GM19239 (cell line): ENCODE measurements at regions not wholly inside any gene's neighbourhood (a gene's known extent, or its start where the extent isn't known, plus 50 kb on each side); places are given as distances from the start of the nearest gene placed in this dataset.

Experiments
- DNase-seq: peaks from one replicate; pipeline ENCODE4 v3.0.0; 2011; ENCODE audit warnings: low spot score; ENCODE audit not compliant: insufficient read length
- FAIRE-seq: peaks from 2 replicates; lab custom pipeline; 2011; peaks lifted over from hg19 to GRCh38; lab: Jason Lieb, UNC

GRCh38 chr21:27082431-27083010 lies 115.6 kb upstream of the ADAMTS5 start:
- no peak for DNase-seq
- no peak for FAIRE-seq

DNA sequence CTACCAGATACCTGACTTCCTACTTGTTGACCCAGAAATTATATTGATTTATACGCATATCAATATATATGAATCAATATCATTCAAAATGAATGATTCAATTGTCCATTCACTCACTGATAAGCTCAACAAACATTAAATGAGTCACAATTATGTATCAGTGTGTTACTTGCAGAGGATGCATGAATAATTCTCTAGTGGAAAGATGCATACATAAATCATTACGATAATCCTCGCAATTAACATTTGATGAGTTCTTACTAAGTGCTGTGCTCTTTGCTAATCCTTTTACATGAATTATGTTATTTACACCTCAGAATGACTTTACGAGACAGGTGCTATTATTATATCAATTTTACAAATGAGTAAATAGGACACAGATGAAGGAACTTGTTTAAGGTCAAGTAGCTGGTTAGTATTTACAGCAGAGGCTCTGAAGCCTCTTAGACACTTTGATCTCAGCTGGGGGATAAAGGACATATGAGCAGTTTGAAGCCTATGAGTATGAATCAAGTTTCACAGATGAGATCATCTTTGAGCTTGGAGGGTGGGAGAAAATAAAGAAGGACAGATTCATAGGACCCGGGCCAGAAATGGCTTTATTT lies 112.8 kb upstream of the ADAMTS5 start:
- FAIRE-seq, result no peak
- DNase-seq, result no peak

- no peak for DNase-seq
Measured at GRCh38 chr21:27078915-27079314, 112.0 kb upstream of the ADAMTS5 start.

GRCh38 chr21:27077501-27077900 lies 110.6 kb upstream of the ADAMTS5 start:
- FAIRE-seq, result no peak

More at GRCh38 chr21:27078915-27079314, 112.0 kb upstream of the ADAMTS5 start:
- FAIRE-seq, result no peak

GRCh38 chr21:27076025-27076424 lies 109.1 kb upstream of the ADAMTS5 start:
- DNase-seq (no peak), FAIRE-seq (no peak)

More at GRCh38 chr21:27077501-27077900, 110.6 kb upstream of the ADAMTS5 start:
- DNase-seq, result no peak

DNA sequence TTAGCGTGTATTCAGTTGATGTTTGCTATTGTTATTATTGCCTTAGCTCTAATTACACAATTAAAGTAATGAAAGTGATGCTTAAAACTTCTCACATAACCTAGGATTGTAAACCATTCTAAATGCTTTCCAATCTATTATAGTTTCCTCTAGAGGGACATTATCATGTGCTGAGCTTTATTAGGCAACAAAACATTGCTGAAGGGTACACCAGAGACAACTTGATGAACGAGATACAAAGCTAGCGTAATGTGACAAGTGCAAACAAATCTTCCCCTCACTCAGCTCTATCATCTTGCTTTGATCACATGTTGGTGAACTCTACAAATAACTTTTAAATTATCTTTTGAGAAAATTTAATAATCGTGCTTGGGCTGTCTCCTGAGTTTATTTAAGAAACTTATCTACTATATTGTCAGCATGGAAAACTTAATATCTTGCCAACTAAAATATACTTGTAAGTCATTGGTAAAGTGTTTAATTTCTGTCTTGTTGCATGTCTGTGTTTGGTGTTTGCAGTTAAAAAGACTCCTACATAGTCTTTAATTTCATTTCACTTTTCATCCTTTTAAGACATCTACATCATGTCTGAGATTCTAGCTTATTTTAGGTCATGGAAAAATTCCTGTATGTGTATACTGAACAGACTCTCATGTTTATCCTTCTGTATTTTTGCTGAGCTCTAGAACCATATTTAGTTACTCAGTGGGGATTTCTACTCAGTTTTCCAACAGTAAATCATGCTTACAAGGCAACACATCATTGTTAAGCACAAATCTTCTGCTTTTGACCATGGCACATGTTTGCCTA lies 104.2 kb upstream of the ADAMTS5 start:
- FAIRE-seq (no peak), DNase-seq (no peak)

GRCh38 chr21:27068811-27069210 lies 101.9 kb upstream of the ADAMTS5 start:
- FAIRE-seq, result no peak
- no peak for DNase-seq

DNA sequence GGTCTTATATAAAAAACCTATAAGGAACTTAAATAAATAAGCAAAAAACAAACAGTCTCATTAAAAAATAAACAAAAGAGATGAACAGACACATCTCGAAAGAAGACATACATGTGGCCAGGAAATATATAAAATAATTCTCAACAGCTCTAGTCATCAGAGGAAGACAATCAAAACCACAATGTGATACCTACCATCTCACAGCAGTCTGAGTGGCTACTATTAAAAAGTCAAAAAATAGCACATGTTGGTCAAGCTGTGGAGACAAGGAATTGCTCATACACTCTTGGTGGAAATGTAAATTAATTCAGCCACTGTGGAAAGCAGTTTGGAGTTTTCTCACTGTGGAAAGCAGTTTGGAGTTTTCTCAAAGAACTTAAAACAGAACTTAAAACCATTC lies 100.3 kb upstream of the ADAMTS5 start:
- DNase-seq (no peak), FAIRE-seq (no peak)

DNA sequence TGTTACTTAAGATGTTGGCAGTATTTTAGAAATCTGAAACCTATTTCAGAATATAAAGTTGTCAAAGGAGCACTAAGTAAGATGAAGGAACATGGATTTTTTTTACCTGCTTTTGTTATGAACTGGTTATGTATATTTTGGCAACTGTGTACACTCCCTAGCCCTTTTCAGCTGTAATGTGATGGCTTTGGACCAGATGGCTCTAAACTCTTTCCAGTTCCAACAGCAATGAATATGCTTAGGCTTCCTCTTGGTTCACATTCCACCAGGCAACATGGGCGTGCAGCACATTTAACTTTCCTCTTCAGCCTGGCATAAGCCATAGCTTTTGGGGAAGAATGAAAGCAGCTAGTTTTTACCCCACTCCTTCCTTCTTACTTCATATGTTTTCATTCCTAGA lies 95.6 kb upstream of the ADAMTS5 start:
- DNase-seq (no peak), FAIRE-seq (no peak)

GRCh38 chr21:27061770-27062169 lies 94.9 kb upstream of the ADAMTS5 start:
- FAIRE-seq, result no peak
- DNase-seq, result no peak

DNA sequence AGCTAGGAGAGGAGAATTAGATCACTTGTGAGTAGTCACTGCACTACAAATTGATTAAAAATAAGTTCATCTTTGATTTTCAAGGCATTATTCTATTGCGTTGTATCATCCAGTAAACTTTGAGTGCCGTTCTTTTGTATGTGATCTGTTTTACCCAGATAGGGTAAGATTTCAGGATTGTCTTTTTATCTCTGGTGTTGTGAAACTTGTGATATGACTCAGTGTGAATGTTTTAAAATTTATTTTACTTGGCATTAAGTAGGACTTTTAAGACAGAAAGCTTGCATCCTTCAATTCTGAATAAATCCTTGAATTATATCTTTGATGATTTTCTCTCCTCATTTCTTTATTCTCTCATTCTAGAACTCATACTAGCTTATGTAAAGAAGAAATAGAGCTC lies 93.3 kb upstream of the ADAMTS5 start:
- FAIRE-seq, result no peak

DNA sequence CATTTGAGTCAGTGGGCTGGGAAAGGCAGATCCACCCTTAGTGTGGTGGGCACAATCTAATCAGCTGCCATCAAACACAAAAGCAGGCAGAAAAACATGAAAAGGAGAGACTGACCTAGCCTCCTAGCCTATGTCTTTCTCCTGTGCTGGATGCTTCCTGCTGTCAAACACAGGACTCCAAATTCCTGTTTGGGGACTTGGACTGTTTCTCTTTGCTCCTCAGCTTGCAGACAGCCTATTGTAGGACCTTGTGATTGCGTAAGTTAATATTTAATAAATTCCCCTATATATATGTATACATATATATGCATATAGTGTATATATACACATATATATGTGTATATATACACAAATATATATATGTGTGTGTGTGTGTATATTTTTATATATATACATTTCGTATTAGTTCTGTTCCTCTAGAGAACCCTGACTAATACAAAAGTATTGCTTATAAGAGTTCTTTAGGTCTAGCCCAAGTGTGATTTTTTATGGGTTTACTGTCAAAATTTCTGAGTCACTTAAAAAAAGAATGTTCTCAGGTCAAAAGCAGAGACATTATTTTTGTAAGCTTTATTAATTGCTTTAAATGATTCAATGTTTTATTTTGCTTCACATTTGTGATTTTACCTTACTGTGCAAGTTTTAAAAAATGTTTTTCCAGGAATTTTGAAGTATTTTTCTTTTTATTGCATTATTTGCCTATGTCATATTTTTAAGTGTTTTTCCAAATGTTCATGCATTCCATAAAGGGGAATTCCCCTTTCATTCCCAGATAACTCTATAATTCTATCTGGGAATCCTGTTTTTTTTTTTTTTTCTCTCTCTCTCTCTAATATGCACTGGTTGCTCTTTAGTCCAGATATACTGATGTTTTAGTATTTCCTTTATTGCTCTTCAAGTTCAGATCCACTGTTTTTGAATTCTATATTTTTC lies 92.1 kb upstream of the ADAMTS5 start:
- DNase-seq, result no peak
- no peak for FAIRE-seq

More for the DNA sequence above, 93.3 kb upstream of the ADAMTS5 start:
- no peak for DNase-seq

DNA sequence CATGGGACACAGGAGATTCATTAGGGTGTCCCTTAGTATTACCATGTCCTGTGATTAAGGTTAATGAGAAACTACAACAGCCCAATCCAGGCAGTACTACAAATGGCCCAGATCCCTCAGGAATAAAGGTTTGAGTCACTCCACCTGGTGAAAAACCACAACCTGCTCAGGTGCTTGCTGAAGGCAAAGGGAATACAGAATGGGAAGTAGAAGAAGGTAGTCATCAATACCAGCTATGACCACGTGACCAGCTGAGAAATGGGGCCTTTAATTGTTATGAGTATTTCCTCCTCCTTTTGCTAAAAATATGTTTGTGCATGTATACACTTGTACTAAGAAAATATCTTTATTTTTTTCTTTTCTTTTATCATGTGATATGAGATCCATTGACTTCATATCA lies 91.1 kb upstream of the ADAMTS5 start:
- DNase-seq (no peak), FAIRE-seq (no peak)

- DNase-seq (no peak), FAIRE-seq (no peak)
Measured at GRCh38 chr21:27047658-27048314, 80.9 kb upstream of the ADAMTS5 start.

DNA sequence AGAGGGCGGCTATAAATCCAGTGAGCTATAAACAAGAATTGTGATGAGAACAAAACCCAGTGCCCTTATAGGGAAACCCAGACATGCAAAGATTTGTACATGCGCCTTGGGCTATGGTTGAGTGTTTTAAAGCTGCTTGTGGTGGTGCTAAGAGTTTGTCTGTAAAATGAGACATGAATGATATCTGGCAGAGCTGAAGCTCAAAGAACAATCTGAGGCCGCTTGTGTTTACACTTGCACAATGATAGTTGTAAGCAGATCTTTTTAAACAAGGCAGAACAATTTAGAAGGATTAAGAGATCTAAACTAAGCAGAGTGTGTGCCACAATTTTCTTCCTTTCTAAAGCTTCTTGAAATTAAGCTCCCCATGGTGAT lies 80.4 kb upstream of the ADAMTS5 start:
- FAIRE-seq, result no peak
- no peak for DNase-seq

- no peak for FAIRE-seq
- no peak for DNase-seq
Measured at GRCh38 chr21:27045281-27045985, 78.5 kb upstream of the ADAMTS5 start.

- DNase-seq (no peak), FAIRE-seq (no peak)
Measured at GRCh38 chr21:27043377-27043776, 76.5 kb upstream of the ADAMTS5 start.

DNA sequence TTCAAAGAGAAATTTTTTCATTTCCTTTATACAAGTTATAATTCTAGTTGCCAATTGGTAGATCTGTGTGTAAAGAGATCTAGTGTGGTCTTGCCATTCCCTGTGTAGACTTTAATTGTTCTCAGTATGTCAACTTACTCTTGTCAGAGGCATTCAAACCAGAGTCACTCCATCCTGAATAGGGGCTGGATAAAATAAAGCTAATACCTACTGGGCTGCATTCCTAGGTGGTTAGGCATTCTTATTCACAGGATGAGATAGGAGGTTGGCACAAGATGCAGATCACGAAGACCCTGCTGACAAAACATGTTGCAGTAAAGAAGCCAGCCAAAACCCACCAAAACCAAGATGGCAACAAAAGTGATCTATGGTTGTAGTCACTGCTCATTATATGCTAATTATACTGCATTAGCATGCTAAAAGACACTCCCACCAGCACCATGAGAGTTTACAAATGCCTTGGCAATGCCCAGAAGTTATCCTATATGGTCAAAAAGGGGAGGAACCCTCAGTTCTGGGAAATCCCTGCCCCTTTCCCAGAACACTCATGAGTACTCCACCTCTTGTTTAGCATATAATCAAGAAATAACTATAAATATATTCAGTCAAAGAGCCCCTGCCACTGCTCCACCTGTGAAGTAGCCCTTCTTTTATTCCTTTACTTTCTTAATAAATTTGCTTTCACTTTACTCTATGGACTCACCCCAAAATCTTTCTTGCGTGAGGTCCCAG lies 74.0 kb upstream of the ADAMTS5 start:
- FAIRE-seq (no peak), DNase-seq (no peak)
